ENCODE measurements at regions not wholly inside any gene's neighbourhood (a gene's known extent, or its start where the extent isn't known, plus 50 kb on each side); places are given as distances from the start of the nearest gene placed in this dataset.

DNA sequence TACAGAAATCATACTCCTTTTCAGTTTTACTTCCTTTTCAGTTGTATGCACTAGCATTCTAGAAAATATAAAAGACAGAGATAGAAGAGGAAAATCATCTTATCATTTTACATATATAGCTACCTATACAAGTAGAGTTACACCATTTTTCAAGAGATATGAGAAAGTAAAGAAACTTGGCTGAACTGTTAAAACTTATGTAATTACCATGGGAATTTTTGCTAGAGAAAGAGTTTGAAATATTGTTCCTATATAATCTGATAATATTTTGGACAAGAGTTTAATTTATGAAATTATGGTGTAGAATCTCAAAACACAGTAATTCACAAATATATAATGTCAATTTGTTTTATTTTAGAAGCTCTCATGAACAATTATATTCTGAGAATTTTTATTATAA lies 180.8 kb downstream of the PLPPR4 start:
- H3K9me3 Mint-ChIP-seq (ENCODE audit: low read depth): no peaks in the 10 kb centered on the region
- H3K4me1 Mint-ChIP-seq: peaks cover 10% of the 10 kb centered on the region
- no peak overlapping the region for H3K4me3 Mint-ChIP-seq
- ATAC-seq: no peak
- intact Hi-C loops (cut with DNase I, micrococcal nuclease): no loop called here
- no peak overlapping the region for H3K27ac Mint-ChIP-seq
- CTCF ChIA-PET: interaction anchor here (1.2 kb wide), 1 partner anchor 37 kb away, joined by 3 read pairs; no protein-coding TSS in a partner anchor
- H3K27me3 Mint-ChIP-seq: peaks cover 5% of the 10 kb centered on the region
- DNase-seq: no peak
- H3K36me3 Mint-ChIP-seq (ENCODE audit: low read depth): no peaks in the 10 kb centered on the region
- POLR2A ChIA-PET: no interaction called here

DNA sequence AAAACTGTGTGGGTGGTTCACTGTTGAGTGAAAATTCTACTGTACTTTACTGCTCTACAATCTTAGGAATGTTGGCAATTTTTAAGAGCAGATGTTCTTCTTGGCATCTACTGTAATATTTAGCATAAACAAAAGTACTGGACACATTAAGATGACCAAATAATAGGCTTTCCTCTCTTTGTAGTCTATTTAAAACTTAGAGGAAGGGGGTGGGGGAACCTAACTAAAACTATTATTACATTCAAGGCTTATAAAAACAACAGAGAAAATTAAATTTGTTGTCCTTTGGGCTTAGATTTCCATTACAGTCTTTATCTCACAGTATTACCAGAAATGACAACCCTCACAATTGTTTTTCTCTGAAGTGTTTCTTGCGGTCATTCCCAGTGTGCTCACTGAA lies 181.2 kb downstream of the PLPPR4 start:
- Mint-ChIP-seq H3K27me3 (peaks cover 5% of the 10 kb centered on the region), H3K4me3 (no peak overlapping the region)
- intact Hi-C loops (cut with DNase I, micrococcal nuclease): no loop called here

GRCh38 chr1:99447721-99448120 lies 183.4 kb downstream of the PLPPR4 start:
- Mint-ChIP-seq H3K4me3 (no peak overlapping the region), H3K9me3 (ENCODE audit: low read depth) (no peaks in the 10 kb centered on the region), H3K4me1 (no peaks in the 10 kb centered on the region), H3K36me3 (ENCODE audit: low read depth) (no peaks in the 10 kb centered on the region), H3K27ac (no peak overlapping the region), H3K27me3 (peaks cover 2% of the 10 kb centered on the region)
- DNase-seq (no peak), ATAC-seq (no peak)
- intact Hi-C loops (cut with DNase I, micrococcal nuclease): no loop called here
- ChIA-PET CTCF (no interaction called here), POLR2A (no interaction called here)

More for the DNA sequence above, 181.2 kb downstream of the PLPPR4 start:
- Mint-ChIP-seq H3K36me3 (ENCODE audit: low read depth) (no peaks in the 10 kb centered on the region), H3K4me1 (peaks cover 10% of the 10 kb centered on the region), H3K9me3 (ENCODE audit: low read depth) (no peaks in the 10 kb centered on the region), H3K27ac (no peak overlapping the region)
- no peak for DNase-seq
- POLR2A ChIA-PET: no interaction called here
- CTCF ChIA-PET: interaction anchor here (1.2 kb wide), 1 partner anchor 36 kb away, joined by 3 read pairs; no protein-coding TSS in a partner anchor
- ATAC-seq: no peak

DNA sequence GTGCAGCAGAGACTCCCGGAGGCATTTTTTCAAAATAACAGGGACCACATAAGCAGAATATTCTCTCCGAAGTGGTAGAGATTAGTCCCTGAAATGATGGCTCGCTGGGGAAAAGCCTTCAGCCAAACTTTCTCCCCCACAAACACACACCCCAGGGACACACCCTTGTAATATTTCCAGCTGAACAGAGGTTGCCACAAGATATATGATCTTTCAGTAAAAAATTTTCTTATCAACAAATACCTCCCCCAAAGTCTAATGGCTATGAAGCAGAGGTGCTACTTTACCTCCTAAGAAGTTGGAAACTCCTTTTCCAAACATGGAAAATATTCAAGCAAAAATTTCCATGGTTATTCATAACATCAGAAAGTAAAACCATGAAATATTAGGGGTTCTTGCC lies 190.2 kb upstream of the PALMD start:
- CTCF ChIA-PET: no interaction called here
- DNase-seq (no peak), ATAC-seq (no peak)
- Mint-ChIP-seq H3K27me3 (peaks cover 4% of the 10 kb centered on the region), H3K27ac (no peak overlapping the region), H3K4me1 (no peaks in the 10 kb centered on the region), H3K4me3 (no peak overlapping the region), H3K9me3 (ENCODE audit: low read depth) (no peaks in the 10 kb centered on the region), H3K36me3 (ENCODE audit: low read depth) (no peaks in the 10 kb centered on the region)
- POLR2A ChIA-PET: no interaction called here
- intact Hi-C loops (cut with DNase I, micrococcal nuclease): no loop called here

GRCh38 chr1:99456536-99456935 lies 189.4 kb upstream of the PALMD start:
- no peak for ATAC-seq
- CTCF ChIA-PET: no interaction called here
- no peaks in the 10 kb centered on the region for H3K36me3 Mint-ChIP-seq (ENCODE audit: low read depth)

GRCh38 chr1:99457381-99458165 lies 188.3 kb upstream of the PALMD start:
- no peak overlapping the region for H3K4me3 Mint-ChIP-seq
- POLR2A ChIA-PET: no interaction called here
- ATAC-seq (no peak), DNase-seq (no peak)
- H3K9me3 Mint-ChIP-seq (ENCODE audit: low read depth): no peaks in the 10 kb centered on the region
- intact Hi-C loops (cut with DNase I, micrococcal nuclease): no loop called here
- H3K27me3 Mint-ChIP-seq: peaks cover 6% of the 10 kb centered on the region
- no peak overlapping the region for H3K27ac Mint-ChIP-seq
- H3K36me3 Mint-ChIP-seq (ENCODE audit: low read depth): no peaks in the 10 kb centered on the region
- H3K4me1 Mint-ChIP-seq: no peaks in the 10 kb centered on the region
- CTCF ChIA-PET: interaction anchor here (1.9 kb wide), 1 partner anchor 24 kb away, joined by 8 read pairs; no protein-coding TSS in a partner anchor

More at GRCh38 chr1:99456536-99456935, 189.4 kb upstream of the PALMD start:
- peaks cover 6% of the 10 kb centered on the region for H3K27me3 Mint-ChIP-seq
- H3K4me3 Mint-ChIP-seq: no peak overlapping the region
- POLR2A ChIA-PET: no interaction called here
- H3K4me1 Mint-ChIP-seq: no peaks in the 10 kb centered on the region
- intact Hi-C loops (cut with DNase I, micrococcal nuclease): no loop called here
- no peak for DNase-seq
- no peak overlapping the region for H3K27ac Mint-ChIP-seq
- H3K9me3 Mint-ChIP-seq (ENCODE audit: low read depth): no peaks in the 10 kb centered on the region

DNA sequence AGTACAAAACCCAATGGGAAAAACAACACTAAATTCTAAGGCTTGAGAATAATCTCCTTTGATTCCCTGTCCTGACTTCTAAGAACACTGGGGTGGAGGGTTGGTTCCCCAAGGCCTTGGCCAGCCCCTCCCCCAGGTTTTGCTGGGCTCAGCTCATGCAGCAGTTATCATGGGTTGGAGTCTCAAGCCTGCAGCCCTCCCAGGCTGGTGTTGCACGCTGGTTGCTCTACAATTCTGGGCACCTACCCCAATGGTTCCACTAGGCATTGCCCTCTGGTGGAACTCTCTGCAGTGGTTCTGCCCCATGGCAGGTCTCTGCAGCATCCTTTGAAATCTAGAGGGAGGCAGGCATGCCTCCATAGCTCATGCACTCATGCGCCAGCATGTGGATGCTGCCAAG lies 184.4 kb upstream of the PALMD start:
- no peaks in the 10 kb centered on the region for H3K9me3 Mint-ChIP-seq (ENCODE audit: low read depth)
- no peak for DNase-seq
- ChIA-PET POLR2A (no interaction called here), CTCF (no interaction called here)
- H3K4me1 Mint-ChIP-seq: no peaks in the 10 kb centered on the region
- H3K36me3 Mint-ChIP-seq (ENCODE audit: low read depth): no peaks in the 10 kb centered on the region
- peaks cover 9% of the 10 kb centered on the region for H3K27me3 Mint-ChIP-seq
- intact Hi-C loops (cut with DNase I, micrococcal nuclease): no loop called here
- ATAC-seq: no peak
- no peak overlapping the region for H3K27ac Mint-ChIP-seq
- H3K4me3 Mint-ChIP-seq: no peak overlapping the region

DNA sequence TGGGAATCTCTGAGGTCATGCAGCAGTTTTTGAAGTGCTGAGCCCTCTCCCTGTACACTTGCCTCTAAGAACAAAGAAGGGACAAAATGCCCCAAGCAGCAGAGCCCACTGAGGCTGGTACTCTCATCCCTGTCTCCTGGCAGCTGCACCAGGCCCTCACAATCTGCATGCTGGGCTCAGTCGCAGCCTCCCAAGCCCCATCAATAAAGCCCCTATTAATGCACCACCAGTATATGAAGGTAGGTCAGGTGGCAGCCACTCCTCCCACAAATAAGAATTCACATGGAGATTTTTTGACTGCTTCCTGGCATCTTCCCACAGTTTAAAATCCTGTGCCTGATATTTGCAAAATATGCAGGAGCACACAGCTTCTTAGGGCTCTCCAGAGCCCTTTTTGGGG lies 181.2 kb upstream of the PALMD start:
- Mint-ChIP-seq H3K27me3 (peaks cover 6% of the 10 kb centered on the region), H3K36me3 (ENCODE audit: low read depth) (no peaks in the 10 kb centered on the region), H3K4me3 (no peak overlapping the region), H3K9me3 (ENCODE audit: low read depth) (no peaks in the 10 kb centered on the region), H3K4me1 (no peaks in the 10 kb centered on the region), H3K27ac (no peak overlapping the region)
- ATAC-seq (no peak), DNase-seq (no peak)
- intact Hi-C loops (cut with DNase I, micrococcal nuclease): no loop called here
- CTCF ChIA-PET: interaction anchor here (0.7 kb wide), 1 partner anchor 47 kb away, joined by 3 read pairs; no protein-coding TSS in a partner anchor
- POLR2A ChIA-PET: no interaction called here

DNA sequence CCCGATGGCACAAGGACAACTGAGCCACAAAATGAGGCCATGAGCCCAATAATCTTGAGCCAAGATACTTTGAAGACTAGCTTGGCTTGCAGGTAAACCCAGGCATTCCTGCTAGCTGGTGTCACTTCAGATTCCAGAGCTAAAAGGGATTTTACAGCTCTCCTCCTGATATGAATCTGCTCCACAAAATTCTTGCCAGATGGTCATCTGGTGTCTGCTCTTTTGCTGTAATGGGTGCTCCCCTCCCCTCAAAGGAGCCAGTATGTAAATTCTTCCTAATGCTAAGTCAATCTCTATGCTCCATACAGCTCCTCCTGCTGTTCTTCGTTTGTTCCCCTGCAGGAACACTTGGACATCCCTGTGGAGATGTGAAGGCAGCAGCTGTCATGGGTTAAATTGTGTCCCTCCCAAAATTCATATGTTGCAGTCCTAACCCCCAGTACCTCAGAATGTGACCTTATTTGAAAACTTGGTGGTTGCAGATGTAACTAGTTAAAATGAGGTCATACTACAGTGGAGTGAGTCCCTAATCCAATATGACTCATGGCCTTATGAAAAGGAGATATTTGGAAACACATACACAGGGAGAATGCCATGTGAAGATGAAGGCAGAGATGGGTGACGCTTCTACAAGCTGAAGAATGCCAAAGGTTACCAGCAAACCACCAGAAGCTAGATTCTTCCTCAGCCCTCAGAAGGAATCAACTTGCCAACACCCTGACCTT lies 180.6 kb upstream of the PALMD start:
- H3K4me3 Mint-ChIP-seq: no peak overlapping the region
- ChIA-PET CTCF (interaction anchor here (0.7 kb wide), 1 partner anchor 46 kb away, joined by 3 read pairs; no protein-coding TSS in a partner anchor), POLR2A (no interaction called here)
- H3K9me3 Mint-ChIP-seq (ENCODE audit: low read depth): no peaks in the 10 kb centered on the region
- intact Hi-C loops (cut with DNase I, micrococcal nuclease): no loop called here
- H3K27ac Mint-ChIP-seq: no peak overlapping the region
- DNase-seq (no peak), ATAC-seq (no peak)
- H3K36me3 Mint-ChIP-seq (ENCODE audit: low read depth): no peaks in the 10 kb centered on the region
- H3K27me3 Mint-ChIP-seq: peaks cover 6% of the 10 kb centered on the region
- H3K4me1 Mint-ChIP-seq: no peaks in the 10 kb centered on the region

DNA sequence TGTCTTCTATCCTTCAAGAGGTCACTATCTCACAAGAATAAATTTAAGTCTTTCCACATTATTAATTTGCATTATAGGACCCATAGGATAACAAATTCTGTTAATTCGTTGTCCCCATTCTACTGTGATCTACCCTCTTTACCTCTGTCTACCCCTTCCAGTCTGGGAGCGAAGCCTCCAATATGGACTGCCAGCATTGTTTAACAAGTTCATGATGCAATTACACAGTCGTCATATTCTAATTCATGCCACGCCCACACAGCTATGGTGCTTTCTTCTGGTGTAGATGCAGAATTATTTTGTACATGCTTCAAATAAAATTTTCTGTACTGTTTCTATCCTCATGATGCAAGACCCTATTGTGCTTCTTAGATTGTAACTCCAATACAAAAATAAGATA lies 178.3 kb upstream of the PALMD start:
- Mint-ChIP-seq H3K4me1 (no peaks in the 10 kb centered on the region), H3K9me3 (ENCODE audit: low read depth) (no peaks in the 10 kb centered on the region), H3K36me3 (ENCODE audit: low read depth) (no peaks in the 10 kb centered on the region), H3K27me3 (peaks cover 4% of the 10 kb centered on the region), H3K27ac (no peak overlapping the region), H3K4me3 (no peak overlapping the region)
- ATAC-seq: no peak
- intact Hi-C loops (cut with DNase I, micrococcal nuclease): no loop called here
- POLR2A ChIA-PET: no interaction called here
- no peak for DNase-seq
- CTCF ChIA-PET: no interaction called here

GRCh38 chr1:99469550-99469971 lies 176.4 kb upstream of the PALMD start:
- ChIA-PET POLR2A (no interaction called here), CTCF (interaction anchor here (1.1 kb wide), 1 partner anchor 11 kb away, joined by 4 read pairs; no protein-coding TSS in a partner anchor)
- Mint-ChIP-seq H3K27ac (no peak overlapping the region), H3K36me3 (ENCODE audit: low read depth) (no peaks in the 10 kb centered on the region), H3K9me3 (ENCODE audit: low read depth) (no peaks in the 10 kb centered on the region), H3K4me3 (no peak overlapping the region), H3K27me3 (no peaks in the 10 kb centered on the region), H3K4me1 (no peaks in the 10 kb centered on the region)
- ATAC-seq (no peak), DNase-seq (no peak)
- intact Hi-C loops (cut with DNase I, micrococcal nuclease): no loop called here

DNA sequence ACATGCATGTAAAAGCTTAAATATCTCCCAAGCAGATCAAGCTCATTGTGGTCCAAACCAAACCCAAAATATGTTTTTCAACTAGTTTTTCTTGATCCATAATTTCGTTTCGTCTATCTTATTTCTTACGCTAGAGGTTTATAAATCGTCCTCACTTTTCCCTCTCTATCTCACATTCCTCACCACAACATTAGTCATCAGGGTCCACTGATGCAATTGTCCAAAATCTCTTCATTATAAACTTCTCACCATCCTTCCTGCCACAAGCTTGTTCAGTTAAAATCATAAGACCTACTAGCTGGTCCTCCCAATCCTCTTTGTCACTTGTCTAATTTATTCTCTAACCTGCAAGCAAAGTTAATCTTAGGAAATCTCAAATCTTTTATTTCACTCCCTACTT lies 173.0 kb upstream of the PALMD start:
- Mint-ChIP-seq H3K4me1 (no peaks in the 10 kb centered on the region), H3K27ac (no peak overlapping the region), H3K27me3 (peaks cover 2% of the 10 kb centered on the region), H3K4me3 (no peak overlapping the region), H3K9me3 (ENCODE audit: low read depth) (no peaks in the 10 kb centered on the region), H3K36me3 (ENCODE audit: low read depth) (no peaks in the 10 kb centered on the region)
- ChIA-PET POLR2A (no interaction called here), CTCF (interaction anchor here (0.8 to 1.4 kb wide), 3 partner anchors 9 to 291 kb away, joined by 3 to 6 read pairs (median 3); no protein-coding TSS in a partner anchor)
- ATAC-seq (no peak), DNase-seq (no peak)
- intact Hi-C loops (cut with DNase I, micrococcal nuclease): no loop called here
